ENCODE measurements at regions not wholly inside any gene's neighbourhood (a gene's known extent, or its start where the extent isn't known, plus 50 kb on each side); places are given as distances from the start of the nearest gene placed in this dataset.

DNA sequence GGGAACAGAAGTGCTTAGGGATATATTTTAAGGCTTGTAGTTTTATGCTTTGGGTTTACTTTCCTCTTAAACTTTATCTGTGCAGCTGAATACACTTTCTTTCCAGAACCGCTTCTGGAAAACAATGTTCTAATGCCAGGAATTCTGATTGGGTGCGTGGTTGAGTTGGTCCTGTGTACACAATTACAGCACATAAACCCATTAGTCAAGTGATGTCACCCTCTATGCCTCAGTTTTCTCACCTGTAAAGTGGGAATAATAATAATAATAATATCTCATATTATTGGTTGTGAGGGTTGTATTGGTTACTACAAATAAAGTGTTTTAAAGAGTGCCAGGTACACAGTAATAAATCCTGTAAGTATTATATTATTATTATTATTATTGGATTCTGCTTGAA is 129.2 kb downstream of the MID1IP1 start:
- TF ChIP-seq EZH2 (IDR thresholded peaks at IDR 0.05; ENCODE audit: insufficient read depth, poor library complexity, severe bottlenecking), result no peak
- TF ChIP-seq EZH2phosphoT487 (IDR thresholded peaks at IDR 0.05; ENCODE audit: insufficient read depth, low read depth), result no peak
